Glomerular visceral epithelial cell (primary cell): ENCODE measurements at regions not wholly inside any gene's neighbourhood (a gene's known extent, or its start where the extent isn't known, plus 50 kb on each side); places are given as distances from the start of the nearest gene placed in this dataset.

ENCODE experiments used
- DNase-seq: peaks from one replicate; pipeline ENCODE4 v3.0.0-alpha.2; 2016; ENCODE audit errors: extremely low spot score

GRCh38 chr1:29825274-29825940 lies 589.1 kb downstream of the PTPRU start:
- no peak for DNase-seq

- DNase-seq = no peak
Observed at GRCh38 chr1:29824511-29825273, 588.4 kb downstream of the PTPRU start.

DNA sequence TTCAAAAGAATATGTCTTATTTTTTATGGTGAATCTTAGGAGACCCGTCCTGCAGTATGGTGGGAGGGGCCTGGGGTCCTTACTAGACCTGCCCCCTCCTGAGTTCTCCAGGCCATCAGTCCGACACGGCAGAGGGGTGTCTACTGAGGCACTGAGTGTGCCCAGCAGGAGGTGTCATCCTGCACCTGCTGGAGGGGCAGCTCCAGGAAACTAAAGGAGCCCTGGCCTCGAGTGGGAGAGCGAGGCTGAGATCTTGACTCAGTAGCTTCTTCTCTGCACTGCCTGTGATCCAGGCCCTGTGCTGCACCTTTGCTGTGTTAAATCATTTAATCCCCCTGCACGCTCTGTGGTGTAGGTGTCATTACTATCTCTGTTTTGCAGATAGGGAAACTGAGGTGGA lies 587.7 kb downstream of the PTPRU start:
- no peak for DNase-seq

GRCh38 chr1:29823561-29823960 lies 587.2 kb downstream of the PTPRU start:
- DNase-seq = no peak

- no peak for DNase-seq
Observed at GRCh38 chr1:29821605-29822004, 585.3 kb downstream of the PTPRU start.

DNA sequence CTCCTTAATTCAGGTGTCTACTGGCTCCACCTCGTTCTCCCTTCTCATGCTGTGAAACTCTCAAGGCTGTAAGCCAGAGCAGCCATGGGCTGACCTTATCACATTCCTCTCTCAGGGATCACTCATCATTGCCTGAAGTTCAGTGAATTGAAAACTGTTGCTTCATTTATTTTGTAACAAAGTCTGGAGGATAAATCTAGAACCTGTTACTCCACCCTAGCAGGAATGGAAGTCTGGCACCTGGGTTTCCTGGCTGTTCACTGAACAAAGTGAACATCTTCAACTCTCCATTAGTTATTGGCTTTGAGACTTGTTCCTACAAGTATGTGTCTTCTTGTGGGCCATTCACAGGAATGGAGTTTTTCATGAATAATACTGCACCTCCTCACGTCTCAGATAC lies 584.1 kb downstream of the PTPRU start:
- no peak for DNase-seq

DNA sequence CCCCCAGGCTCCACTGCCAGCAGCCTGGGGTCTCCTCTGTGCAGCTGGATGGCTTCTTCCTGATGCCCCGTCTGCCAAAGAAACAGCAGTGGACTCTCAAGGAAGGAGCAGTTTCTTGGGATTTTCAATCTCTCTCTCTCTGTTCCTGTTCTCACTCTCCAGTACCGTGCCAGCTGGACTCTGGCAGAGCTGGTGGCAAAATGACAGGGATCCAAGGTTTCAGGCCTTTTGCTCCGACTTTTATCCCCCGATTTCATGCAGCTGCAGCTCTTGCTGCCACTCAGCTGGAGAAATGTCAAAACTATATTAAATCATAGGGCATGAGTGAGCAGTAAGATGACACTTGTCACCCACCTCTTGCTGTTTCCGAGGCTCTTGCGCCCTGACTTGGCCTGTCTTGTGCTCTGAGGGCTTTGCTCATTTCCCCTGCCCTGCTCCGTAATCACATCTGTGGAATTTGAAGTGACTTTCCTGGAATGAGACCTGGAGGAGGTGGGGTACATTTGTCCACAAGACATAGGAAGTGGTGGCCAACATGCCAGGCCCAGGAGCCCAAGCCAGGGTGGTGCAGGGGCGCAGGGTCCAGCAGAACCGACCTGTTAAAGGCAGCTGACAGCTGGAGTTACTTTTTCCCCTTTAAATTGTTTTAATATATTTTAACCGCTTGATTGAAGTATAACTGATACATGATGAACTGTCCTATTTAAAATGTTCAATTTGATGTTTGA lies 576.2 kb downstream of the PTPRU start:
- no peak for DNase-seq

DNA sequence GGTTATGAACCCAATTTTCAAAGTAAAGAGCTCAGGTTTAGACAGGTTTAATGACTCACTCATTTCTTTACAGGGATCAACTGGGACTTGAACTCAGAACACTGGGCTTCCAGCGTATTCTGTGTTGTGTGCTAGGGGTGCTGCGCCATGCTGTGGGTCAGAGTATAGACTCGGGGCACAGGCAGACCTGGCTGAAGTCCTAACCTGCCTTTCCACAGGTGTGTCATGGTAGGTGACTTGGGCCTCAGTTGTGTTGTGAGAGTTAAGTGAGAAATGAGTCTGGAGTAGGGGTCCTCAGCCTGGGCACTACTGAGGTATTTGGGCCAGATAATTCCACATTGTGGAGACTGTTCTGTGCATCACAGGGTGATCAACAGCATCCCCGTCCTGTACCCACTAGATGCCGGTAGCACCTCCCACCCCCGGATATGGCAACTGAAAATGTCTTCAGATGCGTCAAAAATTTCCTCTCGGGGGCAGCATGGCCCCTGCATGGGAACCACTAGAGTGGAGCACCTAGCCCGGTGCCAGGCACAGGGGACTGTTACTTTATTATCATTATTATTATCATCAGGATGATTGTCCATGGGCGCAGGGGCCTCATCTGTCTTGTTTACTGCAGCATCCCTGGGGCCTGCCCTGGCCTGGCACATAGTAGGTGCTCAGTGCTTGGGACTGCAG lies 575.5 kb downstream of the PTPRU start:
- no peak for DNase-seq

GRCh38 chr1:29811247-29811646 lies 574.9 kb downstream of the PTPRU start:
- no peak for DNase-seq

GRCh38 chr1:29810121-29811120 lies 574.1 kb downstream of the PTPRU start:
- no peak for DNase-seq

GRCh38 chr1:29809446-29810120 lies 573.3 kb downstream of the PTPRU start:
- no peak for DNase-seq

- no peak for DNase-seq
Observed at GRCh38 chr1:29808141-29808995, 572.0 kb downstream of the PTPRU start.

- DNase-seq = no peak
Observed at GRCh38 chr1:29807689-29808088, 571.4 kb downstream of the PTPRU start.

DNA sequence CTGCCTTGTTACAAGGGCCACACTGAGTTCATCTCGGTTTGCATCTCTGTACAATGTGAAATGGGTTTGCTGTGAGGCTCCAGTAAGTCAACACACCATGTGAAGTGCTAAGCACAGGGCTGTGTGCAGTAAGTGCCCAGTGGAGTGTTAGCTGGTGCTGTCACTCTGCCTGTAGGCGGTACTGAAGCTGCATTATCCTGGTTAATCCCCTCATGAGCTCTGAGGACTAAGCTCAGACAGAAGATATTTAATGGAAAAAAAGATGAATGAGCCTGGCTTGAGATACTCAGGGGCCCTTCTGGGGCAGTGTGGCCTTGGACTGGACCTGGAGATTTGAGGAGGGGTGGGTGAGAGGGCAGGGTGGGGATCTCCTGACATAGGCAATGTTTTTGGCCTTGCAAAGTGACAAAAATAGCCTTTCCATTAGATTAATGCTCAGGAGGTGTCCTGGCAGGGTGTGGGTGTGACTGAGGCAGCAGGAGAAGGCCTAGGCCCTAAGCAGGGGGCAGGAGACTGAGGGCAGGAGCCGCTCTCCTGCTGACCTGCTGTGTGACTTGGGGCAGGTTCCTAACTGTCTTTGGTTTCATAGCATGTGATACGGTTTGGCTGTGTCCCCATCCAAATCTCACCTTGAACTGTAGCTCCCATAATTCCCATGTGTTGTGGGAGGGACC lies 570.5 kb downstream of the PTPRU start:
- no peak for DNase-seq

GRCh38 chr1:29805896-29806160 lies 569.5 kb downstream of the PTPRU start:
- no peak for DNase-seq

DNA sequence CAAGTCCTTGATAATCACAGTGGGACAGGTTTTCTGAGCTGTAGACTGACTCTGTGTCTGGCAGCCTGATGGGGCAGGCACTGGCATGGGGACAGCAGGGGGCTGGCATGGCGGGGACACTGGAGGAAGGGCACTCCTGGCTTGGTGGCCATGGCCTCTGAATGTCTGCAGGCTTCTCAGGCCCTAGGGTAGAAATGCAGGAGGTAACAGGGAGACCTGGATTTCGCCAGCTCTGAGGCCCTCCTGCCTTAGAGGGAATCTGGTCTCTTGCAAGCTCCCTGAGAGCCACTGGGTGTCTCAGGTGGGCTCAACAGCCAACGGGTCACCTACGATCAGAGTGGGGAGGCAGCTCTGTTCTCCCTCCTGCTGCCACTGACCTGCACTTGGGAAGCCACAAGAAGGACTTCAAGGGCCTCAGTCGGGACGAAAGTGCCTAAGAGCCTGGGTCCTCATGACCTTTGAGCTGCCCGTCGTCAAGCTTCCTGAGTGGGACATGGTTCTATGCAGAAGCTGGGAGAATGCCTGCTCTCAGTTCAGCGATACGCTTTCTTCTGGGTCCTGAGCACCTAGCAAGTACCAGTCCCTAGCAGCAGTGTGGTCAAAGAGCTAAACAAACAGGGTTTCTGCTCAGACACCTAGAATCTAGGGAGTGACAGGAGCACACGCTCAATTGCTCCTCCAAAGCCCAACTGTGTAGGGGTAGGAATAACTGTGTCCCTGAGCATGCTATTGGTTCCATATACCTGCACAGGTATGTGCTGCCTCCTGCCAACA lies 569.0 kb downstream of the PTPRU start:
- no peak for DNase-seq

- no peak for DNase-seq
Observed at GRCh38 chr1:29804181-29804899, 568.0 kb downstream of the PTPRU start.

- DNase-seq = no peak
Observed at GRCh38 chr1:29803486-29803885, 567.2 kb downstream of the PTPRU start.
